Suprapubic skin (tissue), 4 donors: ENCODE measurements at regions not wholly inside any gene's neighbourhood (a gene's known extent, or its start where the extent isn't known, plus 50 kb on each side); places are given as distances from the start of the nearest gene placed in this dataset.

Source experiments
- CTCF ChIP-seq, 2 donors: fragments of 200-600 bp in 1 of 2; fragments of 450-650 bp in 1 of 2; sonication (generic) in 1 of 2; IDR thresholded peaks; one replicate each; pipeline ENCODE4 v1.5.1; 2016 to 2019; ENCODE audit warnings: antibody characterized with exemption in 2 of 2, mild to moderate bottlenecking in 1 of 2, moderate library complexity in 1 of 2
- POLR2A ChIP-seq, 2 donors: fragments of 450-650 bp; IDR thresholded peaks; one replicate each; pipeline ENCODE4 v1.6.1; 2017; ENCODE audit warnings: antibody characterized with exemption in 2 of 2, mild to moderate bottlenecking in 2 of 2, moderate library complexity in 2 of 2
- POLR2AphosphoS5 ChIP-seq, 3 donors: sonication (generic); formaldehyde crosslinking; IDR thresholded peaks; one replicate each; pipeline ENCODE4 v1.6.1; 2017; ENCODE audit warnings: antibody characterized with exemption in 3 of 3

- TF ChIP-seq CTCF (IDR thresholded peaks at IDR 0.05) (no peak), POLR2A (IDR thresholded peaks at IDR 0.05) (no peak), POLR2AphosphoS5 (IDR thresholded peaks at IDR 0.05) (no peak)
Measured at GRCh38 chr11:19573666-19574065, 139.0 kb upstream of the NAV2 start.
